ENCODE measurements at regions not wholly inside any gene's neighbourhood (a gene's known extent, or its start where the extent isn't known, plus 50 kb on each side); places are given as distances from the start of the nearest gene placed in this dataset.

DNA sequence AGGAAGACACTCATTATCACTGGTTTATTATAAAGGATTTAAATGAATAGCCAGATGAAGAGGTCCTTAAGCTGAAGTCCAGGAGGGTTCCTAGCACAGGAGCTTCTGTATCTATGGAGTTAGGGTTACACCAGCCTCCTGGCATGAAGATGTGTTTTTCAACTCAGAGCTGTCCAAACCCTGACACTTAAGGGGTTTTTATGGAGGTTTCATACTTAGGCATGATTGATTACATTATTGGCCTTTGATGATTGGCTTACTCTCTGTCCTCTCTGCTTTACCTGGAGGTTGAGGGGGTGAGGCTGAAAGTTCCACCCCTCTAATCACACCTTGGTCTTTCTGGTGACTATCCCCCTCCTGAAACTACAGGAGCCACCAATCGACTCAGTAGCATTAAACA, 84.9 kb upstream of the ZNF169 start:
- H3K27ac Mint-ChIP-seq = peak overlapping the region; percentile 98
- intact Hi-C loops (cut with DNase I, micrococcal nuclease) = no loop called here
- peaks cover 76% of the 10 kb centered on the region for H3K36me3 Mint-ChIP-seq (ENCODE audit: low read depth)
- no peak for ATAC-seq (ENCODE audit: poor library complexity)
- ChIA-PET CTCF (interaction anchor here (3.1 kb wide), 1 partner anchor 39 kb away, joined by 7 read pairs; no protein-coding TSS in a partner anchor), POLR2A (interaction anchor here (1.1 kb wide), 1 partner anchor 9 kb away, joined by 8 read pairs; no protein-coding TSS in a partner anchor)
- H3K4me3 Mint-ChIP-seq = peak overlapping the region; percentile 35
- H3K9me3 Mint-ChIP-seq = no peaks in the 10 kb centered on the region
- no peak for DNase-seq
- no peaks in the 10 kb centered on the region for H3K27me3 ChIP-seq (ENCODE audit: control insufficient read depth in 1 of 2, insufficient read depth in 2 of 2, low read length in 2 of 2)
- peaks cover 41% of the 10 kb centered on the region for H3K36me3 ChIP-seq (ENCODE audit: insufficient read depth, low read length)
- no peak overlapping the region for H3K27ac ChIP-seq (ENCODE audit: low read depth in 1 of 2, low read length in 2 of 2)
- peaks cover 88% of the 10 kb centered on the region for H3K4me1 Mint-ChIP-seq (ENCODE audit: low read depth)
- H3K27me3 Mint-ChIP-seq = no peaks in the 10 kb centered on the region
- TF ChIP-seq CTCF (IDR thresholded peaks at IDR 0.05) = no peak
- no peaks in the 10 kb centered on the region for H3K9me3 ChIP-seq (ENCODE audit: control insufficient read depth in 1 of 2, insufficient read depth in 1 of 2, low read length in 2 of 2)
- H3K4me1 ChIP-seq (ENCODE audit: insufficient read depth, low read length) = peaks cover 28% of the 10 kb centered on the region
- no peak overlapping the region for H3K4me3 ChIP-seq (ENCODE audit: low read length)

- ChIA-PET POLR2A (no interaction called here), CTCF (no interaction called here)
- H3K27me3 ChIP-seq (ENCODE audit: control insufficient read depth in 1 of 2, insufficient read depth in 2 of 2, low read length in 2 of 2) = no peaks in the 10 kb centered on the region
- peaks cover 41% of the 10 kb centered on the region for H3K36me3 ChIP-seq (ENCODE audit: insufficient read depth, low read length)
- no peak for TF ChIP-seq CTCF (IDR thresholded peaks at IDR 0.05)
- ATAC-seq (ENCODE audit: poor library complexity) = no peak
- H3K4me3 ChIP-seq (ENCODE audit: low read length) = no peak overlapping the region
- Mint-ChIP-seq H3K4me1 (ENCODE audit: low read depth) (peaks cover 84% of the 10 kb centered on the region), H3K9me3 (no peaks in the 10 kb centered on the region), H3K27me3 (no peaks in the 10 kb centered on the region), H3K4me3 (no peak overlapping the region), H3K27ac (peak overlapping the region; percentile 98), H3K36me3 (ENCODE audit: low read depth) (peaks cover 79% of the 10 kb centered on the region)
- peak overlapping the region in 1 of 2 donors; percentile 16 for H3K27ac ChIP-seq (ENCODE audit: low read depth in 1 of 2, low read length in 2 of 2)
- intact Hi-C loops (cut with DNase I, micrococcal nuclease) = no loop called here
- peaks cover 26% of the 10 kb centered on the region for H3K4me1 ChIP-seq (ENCODE audit: insufficient read depth, low read length)
- no peaks in the 10 kb centered on the region for H3K9me3 ChIP-seq (ENCODE audit: control insufficient read depth in 1 of 2, insufficient read depth in 1 of 2, low read length in 2 of 2)
- DNase-seq = no peak
These were observed 83.4 kb upstream of the ZNF169 start for GRCh38 chr9:94175669-94176068.

- Mint-ChIP-seq H3K4me3 (no peak overlapping the region), H3K9me3 (no peaks in the 10 kb centered on the region), H3K27ac (peak overlapping the region; percentile 98), H3K36me3 (ENCODE audit: low read depth) (peaks cover 77% of the 10 kb centered on the region), H3K27me3 (no peaks in the 10 kb centered on the region), H3K4me1 (ENCODE audit: low read depth) (peaks cover 86% of the 10 kb centered on the region)
- Histone ChIP-seq H3K4me1 (ENCODE audit: insufficient read depth, low read length) (peaks cover 22% of the 10 kb centered on the region), H3K27ac (ENCODE audit: low read depth in 1 of 2, low read length in 2 of 2) (no peak overlapping the region), H3K36me3 (ENCODE audit: insufficient read depth, low read length) (peaks cover 41% of the 10 kb centered on the region), H3K27me3 (ENCODE audit: control insufficient read depth in 1 of 2, insufficient read depth in 2 of 2, low read length in 2 of 2) (no peaks in the 10 kb centered on the region), H3K9me3 (ENCODE audit: control insufficient read depth in 1 of 2, insufficient read depth in 1 of 2, low read length in 2 of 2) (no peaks in the 10 kb centered on the region), H3K4me3 (ENCODE audit: low read length) (no peak overlapping the region)
- intact Hi-C loops (cut with DNase I, micrococcal nuclease) = no loop called here
- POLR2A ChIA-PET = no interaction called here
- ATAC-seq (ENCODE audit: poor library complexity) (no peak), DNase-seq (no peak)
- TF ChIP-seq CTCF (IDR thresholded peaks at IDR 0.05) = no peak
- CTCF ChIA-PET = no interaction called here
These were observed 82.5 kb upstream of the ZNF169 start for GRCh38 chr9:94176608-94177007.

Measured in CD4-positive, alpha-beta T cell (primary cell).